DND-41 (cell line): ENCODE measurements at regions not wholly inside any gene's neighbourhood (a gene's known extent, or its start where the extent isn't known, plus 50 kb on each side); places are given as distances from the start of the nearest gene placed in this dataset.
A peak's percentile ranks its signal among the peaks of the same experiment; 100 is the strongest.

Source experiments
- ATAC-seq: fragments of 200-7000 bp; cut with Tn5 transposase; 3 replicates; pipeline ENCODE4 v1.9.1; 2021; ENCODE audit warnings: low read depth; ENCODE audit not compliant: insufficient read depth
- DNase-seq: peaks from one replicate; pipeline ENCODE4 v3.0.0-alpha.2; 2020
- H2AFZ ChIP-seq: 2 replicates; pipeline ENCODE4 v1.6.0; 2012; ENCODE audit warnings: low read depth, low read length
- H3K27ac ChIP-seq: 2 replicates; pipeline ENCODE4 v1.5.1; 2012; ENCODE audit warnings: low read length, inconsistent platforms
- H3K27me3 ChIP-seq: fragments of 200-600 bp; sonication (generic); 2 replicates; pipeline ENCODE4 v1.6.0; 2012; ENCODE audit warnings: low read length, mild to moderate bottlenecking, inconsistent platforms; ENCODE audit not compliant: insufficient read depth, poor library complexity
- H3K36me3 ChIP-seq: 2 replicates; pipeline ENCODE4 v1.5.1; 2012; ENCODE audit warnings: low read length, inconsistent platforms; ENCODE audit not compliant: insufficient read depth
- H3K4me1 ChIP-seq: 2 replicates; pipeline ENCODE4 v1.5.1; 2012; ENCODE audit warnings: mild to moderate bottlenecking, low read length; ENCODE audit not compliant: insufficient read depth
- H3K4me2 ChIP-seq: 2 replicates; pipeline ENCODE4 v1.6.0; 2012; ENCODE audit warnings: mild to moderate bottlenecking, moderate library complexity, low read length, inconsistent platforms; ENCODE audit not compliant: insufficient read depth
- H3K4me3 ChIP-seq, 2 experiments: fragments of 200-600 bp in 1 of 2; shearing (Covaris generic) in 1 of 2; 2 replicates each; pipeline ENCODE4 v1.5.1; 2012 to 2016; ENCODE audit warnings: inconsistent platforms in 2 of 2, low read length in 2 of 2, mild to moderate bottlenecking in 2 of 2, low read depth in 1 of 2, moderate library complexity in 1 of 2
- H3K79me2 ChIP-seq: 2 replicates; pipeline ENCODE4 v1.6.0; 2012; ENCODE audit warnings: low read length, inconsistent platforms; ENCODE audit not compliant: insufficient read depth
- H3K9ac ChIP-seq: 2 replicates; pipeline ENCODE4 v1.6.0; 2012; ENCODE audit warnings: low read depth, mild to moderate bottlenecking, inconsistent platforms, low read length, moderate library complexity
- H3K9me3 ChIP-seq: 2 replicates; pipeline ENCODE4 v1.5.1; 2012; ENCODE audit warnings: low read length, moderate library complexity, mild to moderate bottlenecking, inconsistent platforms; ENCODE audit not compliant: insufficient read depth, severe bottlenecking
- H4K20me1 ChIP-seq: 2 replicates; pipeline ENCODE4 v1.6.0; 2012; ENCODE audit warnings: low read length; ENCODE audit not compliant: insufficient read depth
- EZH2 ChIP-seq: IDR thresholded peaks from 3 replicates; pipeline ENCODE4 v1.6.1; 2012; ENCODE audit warnings: borderline replicate concordance, low read depth, mild to moderate bottlenecking, moderate library complexity, low read length, inconsistent platforms; ENCODE audit not compliant: severe bottlenecking
- TF ChIP-seq, protein P1 (sequence below): IDR thresholded peaks from 2 replicates; pipeline ENCODE4 v1.5.1; 2012; ENCODE audit warnings: borderline replicate concordance, low read length, moderate library complexity, mild to moderate bottlenecking; ENCODE audit not compliant: poor library complexity, severe bottlenecking; ENCODE audit errors: extremely low read depth

- DNase-seq (no peak), ATAC-seq (no peak)
- Histone ChIP-seq H3K27me3 (peaks cover 11% of the 10 kb centered on the region), H3K4me2 (no peak overlapping the region), H3K27ac (no peak overlapping the region), H3K4me3 (no peak overlapping the region), H4K20me1 (peaks cover 2% of the 10 kb centered on the region; the same call in 1 of the 2 replicates), H3K79me2 (no peaks in the 10 kb centered on the region), H3K36me3 (no peaks in the 10 kb centered on the region), H3K4me1 (no peaks in the 10 kb centered on the region), H3K9ac (no peak overlapping the region), H3K9me3 (no peaks in the 10 kb centered on the region), H2AFZ (no peak overlapping the region)
- TF ChIP-seq, protein P1, sequence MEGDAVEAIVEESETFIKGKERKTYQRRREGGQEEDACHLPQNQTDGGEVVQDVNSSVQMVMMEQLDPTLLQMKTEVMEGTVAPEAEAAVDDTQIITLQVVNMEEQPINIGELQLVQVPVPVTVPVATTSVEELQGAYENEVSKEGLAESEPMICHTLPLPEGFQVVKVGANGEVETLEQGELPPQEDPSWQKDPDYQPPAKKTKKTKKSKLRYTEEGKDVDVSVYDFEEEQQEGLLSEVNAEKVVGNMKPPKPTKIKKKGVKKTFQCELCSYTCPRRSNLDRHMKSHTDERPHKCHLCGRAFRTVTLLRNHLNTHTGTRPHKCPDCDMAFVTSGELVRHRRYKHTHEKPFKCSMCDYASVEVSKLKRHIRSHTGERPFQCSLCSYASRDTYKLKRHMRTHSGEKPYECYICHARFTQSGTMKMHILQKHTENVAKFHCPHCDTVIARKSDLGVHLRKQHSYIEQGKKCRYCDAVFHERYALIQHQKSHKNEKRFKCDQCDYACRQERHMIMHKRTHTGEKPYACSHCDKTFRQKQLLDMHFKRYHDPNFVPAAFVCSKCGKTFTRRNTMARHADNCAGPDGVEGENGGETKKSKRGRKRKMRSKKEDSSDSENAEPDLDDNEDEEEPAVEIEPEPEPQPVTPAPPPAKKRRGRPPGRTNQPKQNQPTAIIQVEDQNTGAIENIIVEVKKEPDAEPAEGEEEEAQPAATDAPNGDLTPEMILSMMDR = no peak
- no peak for TF ChIP-seq EZH2
Measured at GRCh38 chr1:37176269-37176668, 142.0 kb upstream of the GRIK3 start.

DNA sequence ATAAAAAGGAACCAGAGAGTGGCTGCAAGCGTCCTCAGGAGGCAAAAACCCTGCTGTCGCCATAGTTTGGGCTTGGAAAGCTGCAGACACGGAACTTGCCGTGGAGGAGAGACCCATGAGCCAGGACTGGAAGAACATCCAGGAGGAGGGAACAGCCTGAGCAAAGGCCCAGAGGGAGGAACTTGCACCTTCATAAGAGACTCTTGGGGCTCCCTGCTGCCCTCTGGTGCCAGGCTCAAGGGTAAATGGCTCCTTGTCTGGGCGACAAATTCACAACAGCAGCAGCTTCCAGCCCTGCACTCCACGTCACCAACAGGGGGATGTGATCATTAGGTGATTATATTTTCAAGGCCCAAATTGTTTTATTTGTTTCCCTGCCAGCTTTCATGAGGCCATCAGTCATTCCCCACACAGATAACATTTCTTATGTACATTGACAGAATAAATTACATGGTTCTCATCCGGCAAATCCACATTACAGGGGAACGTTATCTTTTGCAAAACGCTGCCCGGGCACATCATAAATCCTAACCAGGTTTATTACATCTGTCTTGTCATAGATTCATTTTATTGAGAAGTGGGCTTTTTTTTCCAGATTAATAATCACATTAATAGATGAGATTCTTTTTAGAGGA lies 143.0 kb upstream of the GRIK3 start:
- H3K27me3 ChIP-seq = peaks cover 11% of the 10 kb centered on the region
- no peak overlapping the region for H3K9ac ChIP-seq
- H3K27ac ChIP-seq = no peak overlapping the region
- TF ChIP-seq EZH2 = no peak
- TF ChIP-seq, protein P1 = peak; percentile 61
- ATAC-seq = no peak
- no peak overlapping the region for H3K4me2 ChIP-seq
- H3K79me2 ChIP-seq = no peaks in the 10 kb centered on the region
- DNase-seq = peak; percentile 30
- no peaks in the 10 kb centered on the region for H3K36me3 ChIP-seq
- no peak overlapping the region for H2AFZ ChIP-seq
- no peak overlapping the region for H3K4me3 ChIP-seq
- peaks cover 2% of the 10 kb centered on the region; the same call in 1 of the 2 replicates for H4K20me1 ChIP-seq
- H3K9me3 ChIP-seq = no peaks in the 10 kb centered on the region
- no peaks in the 10 kb centered on the region for H3K4me1 ChIP-seq

DNA sequence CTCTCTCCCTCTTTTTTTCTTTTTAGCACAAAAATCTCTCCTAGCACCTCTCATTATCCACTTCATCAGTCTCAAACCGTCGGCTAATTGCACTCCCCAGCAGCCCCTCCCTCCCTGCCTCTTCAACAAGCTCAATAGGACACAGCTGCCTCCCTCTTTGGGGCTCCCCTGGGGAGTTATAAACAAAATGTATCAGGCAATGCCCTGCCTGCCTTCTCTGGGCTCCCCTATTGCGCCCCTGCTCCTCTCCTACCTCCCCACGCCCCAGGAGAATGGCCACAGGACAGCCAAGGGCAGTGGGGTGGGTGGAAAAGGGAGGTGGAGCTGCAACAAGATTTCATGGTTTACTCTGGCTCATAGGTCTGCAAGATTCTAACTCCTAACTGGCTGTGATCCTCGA lies 147.1 kb upstream of the GRIK3 start:
- H3K27ac ChIP-seq = no peak overlapping the region
- no peak overlapping the region for H3K4me3 ChIP-seq
- H3K36me3 ChIP-seq = no peaks in the 10 kb centered on the region
- peaks cover 2% of the 10 kb centered on the region for H3K27me3 ChIP-seq
- DNase-seq (no peak), ATAC-seq (no peak)
- H2AFZ ChIP-seq = no peak overlapping the region
- no peak overlapping the region for H3K9ac ChIP-seq
- TF ChIP-seq EZH2 = no peak
- TF ChIP-seq, protein P1 = no peak
- no peaks in the 10 kb centered on the region for H3K9me3 ChIP-seq
- H4K20me1 ChIP-seq = peaks cover 2% of the 10 kb centered on the region; the same call in 1 of the 2 replicates
- H3K4me2 ChIP-seq = no peak overlapping the region
- no peaks in the 10 kb centered on the region for H3K79me2 ChIP-seq
- H3K4me1 ChIP-seq = no peaks in the 10 kb centered on the region

GRCh38 chr1:37184789-37185188 lies 150.5 kb upstream of the GRIK3 start:
- Histone ChIP-seq H3K27me3 (peaks cover 2% of the 10 kb centered on the region), H4K20me1 (no peaks in the 10 kb centered on the region), H3K9me3 (no peaks in the 10 kb centered on the region), H3K79me2 (no peaks in the 10 kb centered on the region), H3K4me3 (no peak overlapping the region), H3K4me2 (no peak overlapping the region), H2AFZ (no peak overlapping the region), H3K9ac (no peak overlapping the region), H3K4me1 (no peaks in the 10 kb centered on the region), H3K36me3 (no peaks in the 10 kb centered on the region), H3K27ac (no peak overlapping the region)
- DNase-seq = no peak
- ATAC-seq = no peak
- no peak for TF ChIP-seq EZH2
- TF ChIP-seq, protein P1 = no peak
